DMS153 treated with DMSO at 0.1 percent for 48 hours (cell line): ENCODE measurements at regions not wholly inside any gene's neighbourhood (a gene's known extent, or its start where the extent isn't known, plus 50 kb on each side); places are given as distances from the start of the nearest gene placed in this dataset.
"Not testable (repeated sequence)": the region's sequence is repeated elsewhere in the genome, so short reads cannot be mapped to it uniquely, and the experiment has no call there.

Experiments
- DNase-seq: peaks from one replicate; lab custom pipeline; 2025; ENCODE audit not compliant: unreplicated experiment; lab: John Stamatoyannopoulos, UW

DNA sequence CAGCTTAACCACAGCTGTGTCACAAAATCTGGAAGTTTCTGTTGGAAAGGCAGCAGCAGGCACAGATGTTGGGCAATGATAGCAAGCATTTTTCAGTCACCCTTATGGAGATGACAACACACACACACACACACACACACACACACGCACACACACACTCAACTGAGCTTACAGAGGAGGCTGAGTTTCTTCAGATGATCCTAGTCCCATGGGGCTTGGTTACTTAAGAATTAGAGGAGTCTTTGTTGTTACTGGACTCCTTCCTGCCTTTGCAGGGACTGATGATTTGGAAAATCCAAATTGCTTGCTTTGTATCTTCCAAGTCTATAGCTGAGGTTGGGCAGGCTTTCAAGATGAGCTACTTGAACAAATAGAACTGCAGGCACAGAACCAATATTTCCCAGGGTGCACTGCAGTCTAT is 740.1 kb upstream of the PITX2 start:
- no peak for DNase-seq

GRCh38 chr4:111377880-111378279 is 755.0 kb upstream of the PITX2 start:
- DNase-seq = not testable (repeated sequence)

GRCh38 chr4:111388561-111388960 is 756.7 kb upstream of the FAM241A start:
- DNase-seq = no peak

- no peak for DNase-seq
Observed at GRCh38 chr4:111391829-111392228, 753.4 kb upstream of the FAM241A start.

DNA sequence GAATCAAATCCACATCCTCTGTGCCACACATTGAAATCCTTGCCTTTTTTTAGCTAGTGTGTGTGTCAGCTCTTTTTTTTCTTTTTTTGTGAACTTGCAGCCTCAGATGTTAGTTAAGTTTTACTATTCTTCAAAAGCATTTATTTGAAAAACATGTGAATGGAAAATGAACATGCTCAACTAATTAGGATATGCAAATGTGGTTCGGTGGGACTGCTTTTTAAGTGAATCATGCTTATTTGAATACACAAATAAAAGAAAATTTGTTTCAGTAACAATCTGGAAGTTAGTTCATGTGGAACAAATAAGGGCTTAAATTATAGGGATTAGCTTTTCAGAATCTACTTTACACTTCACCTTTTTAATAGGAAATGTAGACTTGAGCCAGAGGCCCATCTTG is 751.5 kb upstream of the FAM241A start:
- DNase-seq = no peak

DNA sequence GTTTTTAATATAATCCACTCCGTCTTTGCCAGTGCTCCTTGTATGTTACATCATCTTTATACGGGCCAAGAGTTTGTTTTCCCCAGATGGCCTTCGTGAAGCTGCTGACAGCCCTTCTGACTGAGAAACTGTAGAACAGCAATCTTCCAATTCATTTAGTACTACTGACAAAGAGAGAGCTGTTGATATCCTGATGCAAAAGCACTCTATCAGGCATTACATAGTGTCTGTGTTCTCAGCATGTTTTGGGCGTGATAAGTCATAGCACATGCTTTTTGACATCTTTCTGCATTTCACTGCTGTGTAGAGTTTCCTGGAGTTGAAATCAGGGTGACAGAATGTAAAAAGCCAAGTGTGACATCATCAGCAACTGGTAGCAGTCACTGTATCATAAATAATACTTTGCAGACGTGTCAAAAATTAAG is 746.3 kb upstream of the FAM241A start:
- no peak for DNase-seq

DNA sequence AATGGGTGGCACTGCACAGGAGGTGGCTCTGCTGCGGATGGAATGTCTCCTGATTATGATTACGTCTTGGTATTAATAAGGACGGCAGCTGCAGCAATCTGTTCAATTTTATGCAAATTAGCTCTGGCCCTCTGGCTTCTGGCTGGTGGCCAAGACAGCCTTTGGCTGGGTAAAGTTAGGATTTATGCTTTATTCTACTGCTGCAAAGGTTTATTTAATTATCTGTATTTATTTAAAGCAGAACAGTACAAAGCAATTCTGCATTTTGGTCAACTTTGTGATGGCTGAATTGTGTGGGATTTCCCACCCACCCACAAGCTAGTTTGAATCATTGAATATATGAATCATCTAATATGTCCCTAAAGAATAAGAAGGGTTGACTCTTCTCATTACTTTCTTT is 745.6 kb upstream of the FAM241A start:
- no peak for DNase-seq

GRCh38 chr4:111400741-111401140 is 744.5 kb upstream of the FAM241A start:
- DNase-seq = peak; percentile 84

GRCh38 chr4:111404673-111405072 is 740.6 kb upstream of the FAM241A start:
- no peak for DNase-seq

DNA sequence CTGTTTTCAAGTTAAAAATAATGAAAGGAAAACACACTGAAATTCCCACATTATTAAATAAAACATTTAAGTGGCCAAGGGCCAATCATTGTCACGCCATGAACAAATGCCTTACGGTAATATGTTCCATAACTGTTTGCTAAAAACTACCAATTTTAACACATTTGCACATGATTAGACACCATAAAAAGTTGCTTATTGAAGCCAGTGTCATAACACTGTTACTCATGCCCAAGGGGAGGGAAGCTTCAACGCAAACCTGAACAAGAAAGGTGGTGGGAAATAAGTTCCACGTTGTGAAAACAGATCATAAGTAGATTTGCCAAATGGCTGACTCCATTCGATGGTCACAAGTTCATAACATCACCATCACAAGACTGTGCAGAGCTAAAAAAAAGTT is 739.3 kb upstream of the FAM241A start:
- DNase-seq = no peak

DNA sequence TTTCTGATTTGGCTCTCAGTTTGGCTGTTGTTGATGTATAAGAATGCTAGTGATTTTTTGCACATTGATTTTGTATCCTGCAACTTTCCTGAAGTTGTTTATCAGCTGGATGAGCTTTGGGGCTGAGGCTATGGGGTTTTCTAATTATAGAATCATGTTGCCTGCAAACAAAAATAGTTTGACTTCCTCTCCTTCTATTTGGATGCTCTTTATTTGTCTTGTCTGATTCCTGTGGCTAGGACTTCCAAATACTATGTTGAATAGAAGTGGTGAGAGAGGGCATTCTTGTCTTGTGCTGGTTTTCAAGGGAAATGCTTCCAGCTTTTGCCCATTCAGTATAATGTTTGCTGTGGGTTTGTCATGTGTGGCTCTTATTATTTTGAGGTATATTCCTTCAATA is 734.7 kb upstream of the FAM241A start:
- DNase-seq = no peak

DNA sequence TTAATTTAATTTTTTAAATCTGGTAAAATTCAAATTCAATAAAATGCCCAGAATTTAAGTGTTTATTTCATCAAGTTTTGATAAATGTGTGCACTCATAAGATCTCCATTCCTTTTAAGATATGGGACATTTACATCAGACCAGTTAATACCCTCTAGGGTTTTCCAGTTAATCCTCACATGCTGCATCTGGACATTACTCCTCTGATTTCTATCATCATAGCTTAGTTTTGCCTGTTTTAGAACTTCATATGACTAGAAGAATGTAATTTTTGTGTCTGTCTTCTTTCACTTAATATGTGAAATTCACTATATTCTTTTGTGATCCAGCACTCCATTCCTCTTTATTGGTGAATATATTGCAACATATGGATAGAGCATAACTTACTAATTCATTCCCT is 727.7 kb upstream of the FAM241A start:
- DNase-seq = no peak

GRCh38 chr4:111433441-111433840 is 711.8 kb upstream of the FAM241A start:
- DNase-seq = no peak

- no peak for DNase-seq
Observed at GRCh38 chr4:111434586-111434985, 710.7 kb upstream of the FAM241A start.

DNA sequence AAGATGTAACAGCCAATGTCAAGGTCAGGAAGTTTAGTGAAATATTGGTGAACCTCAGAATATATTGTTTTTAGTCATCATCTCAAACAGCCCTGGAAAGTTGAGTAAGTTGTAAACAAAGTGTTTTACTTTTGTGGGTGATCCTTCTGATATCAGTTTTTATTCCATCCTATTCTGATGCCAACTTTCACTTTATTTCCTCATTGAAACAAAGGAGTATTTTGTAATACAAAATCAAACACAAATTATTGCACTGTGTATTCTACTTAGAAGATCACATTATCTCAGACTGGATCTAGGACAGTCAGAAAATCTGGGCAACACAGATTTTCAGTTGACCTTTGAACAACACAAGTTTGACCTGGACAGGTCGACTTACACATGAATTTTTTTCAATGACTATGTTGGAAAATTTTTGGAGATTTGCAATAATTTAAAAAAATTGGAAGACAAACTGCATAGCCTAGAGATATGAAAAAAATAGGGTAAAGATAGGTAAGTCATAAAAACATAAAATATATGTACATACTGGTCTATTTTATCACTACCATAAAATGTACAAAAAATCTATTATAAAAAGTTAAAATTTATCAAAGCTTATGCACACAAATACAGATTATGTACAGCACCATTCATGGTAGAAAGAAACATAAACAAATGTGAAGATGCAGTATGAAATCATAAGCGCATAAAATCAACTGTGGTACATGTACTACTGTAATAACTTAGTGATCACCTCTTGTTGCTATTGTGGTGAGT is 709.1 kb upstream of the FAM241A start:
- DNase-seq = no peak

DNA sequence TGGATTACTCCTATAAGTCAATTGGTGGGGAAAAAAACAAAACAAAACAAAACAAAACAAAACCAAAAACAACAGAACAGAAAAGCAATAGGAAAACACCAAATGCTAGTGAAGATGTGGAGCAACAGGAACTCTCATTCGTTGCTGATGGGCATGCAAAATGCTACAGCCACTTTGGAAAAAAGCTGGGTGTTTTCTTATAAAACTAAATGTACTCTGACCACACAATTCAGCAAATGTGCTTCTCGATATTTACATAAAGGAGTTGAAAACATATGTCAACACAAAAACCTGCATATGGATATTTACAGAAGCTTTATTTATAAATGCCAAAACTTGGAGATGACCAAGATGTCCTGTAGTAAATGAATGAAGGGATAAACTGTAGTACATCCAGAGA is 703.6 kb upstream of the FAM241A start:
- DNase-seq = no peak

DNA sequence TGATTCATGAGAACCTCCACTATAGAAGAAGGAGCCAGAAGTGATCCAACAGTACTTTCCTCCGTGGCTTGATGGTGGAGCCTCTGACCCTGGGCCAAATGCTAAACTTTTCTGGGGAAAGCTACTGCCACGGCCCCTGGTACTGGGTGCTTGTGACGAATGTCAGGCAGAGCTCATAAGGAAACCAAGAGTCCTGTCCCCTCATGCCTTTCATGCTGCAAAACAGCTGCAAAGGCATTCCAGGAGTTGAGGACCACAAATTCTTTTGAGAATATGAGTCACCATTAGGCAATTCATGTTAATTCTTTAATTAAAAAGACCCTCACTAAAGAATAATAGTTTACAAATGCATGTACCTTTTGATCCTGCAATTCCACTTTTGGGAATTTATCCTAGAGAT is 700.4 kb upstream of the FAM241A start:
- DNase-seq = not testable (repeated sequence)

DNA sequence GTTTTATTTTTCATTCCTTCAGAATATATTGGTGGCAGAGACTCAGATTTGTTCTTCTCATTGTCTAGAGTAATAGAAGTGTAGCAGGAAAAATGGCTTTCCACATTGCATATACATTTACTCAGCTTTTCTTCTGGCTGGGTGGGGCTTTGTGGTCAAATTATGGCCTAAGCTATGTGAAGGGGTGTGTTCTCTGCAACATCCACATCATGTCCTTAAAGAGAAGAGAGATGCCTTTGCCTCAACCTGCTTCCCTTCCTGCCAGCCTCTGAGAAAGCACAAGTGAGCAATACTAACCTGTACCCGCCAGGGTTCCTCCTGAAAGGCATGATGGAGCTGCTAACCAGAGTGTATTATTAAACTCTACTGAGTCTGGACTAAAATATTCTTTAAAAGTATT is 695.6 kb upstream of the FAM241A start:
- no peak for DNase-seq

DNA sequence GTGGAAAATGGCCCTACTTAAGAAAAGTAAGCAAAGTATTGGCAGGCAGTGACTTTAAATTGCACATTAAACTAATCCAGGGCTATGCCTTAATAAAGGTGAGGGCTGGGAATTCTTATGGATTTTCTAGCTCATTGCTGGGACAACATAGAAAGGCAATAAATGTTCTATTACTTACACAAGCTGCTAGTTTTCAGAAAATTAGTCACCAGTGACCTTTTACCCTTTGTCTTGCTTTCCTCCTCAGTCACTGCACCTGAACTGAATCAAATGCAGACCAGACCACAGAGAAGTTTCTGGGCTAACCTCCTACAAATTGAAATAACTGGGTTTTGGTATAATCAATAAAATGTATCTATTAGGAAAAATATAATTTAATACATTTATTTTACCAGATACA is 694.4 kb upstream of the FAM241A start:
- no peak for DNase-seq

- DNase-seq = no peak
Observed at GRCh38 chr4:111453216-111453615, 692.0 kb upstream of the FAM241A start.

GRCh38 chr4:111454961-111455360 is 690.3 kb upstream of the FAM241A start:
- no peak for DNase-seq

DNA sequence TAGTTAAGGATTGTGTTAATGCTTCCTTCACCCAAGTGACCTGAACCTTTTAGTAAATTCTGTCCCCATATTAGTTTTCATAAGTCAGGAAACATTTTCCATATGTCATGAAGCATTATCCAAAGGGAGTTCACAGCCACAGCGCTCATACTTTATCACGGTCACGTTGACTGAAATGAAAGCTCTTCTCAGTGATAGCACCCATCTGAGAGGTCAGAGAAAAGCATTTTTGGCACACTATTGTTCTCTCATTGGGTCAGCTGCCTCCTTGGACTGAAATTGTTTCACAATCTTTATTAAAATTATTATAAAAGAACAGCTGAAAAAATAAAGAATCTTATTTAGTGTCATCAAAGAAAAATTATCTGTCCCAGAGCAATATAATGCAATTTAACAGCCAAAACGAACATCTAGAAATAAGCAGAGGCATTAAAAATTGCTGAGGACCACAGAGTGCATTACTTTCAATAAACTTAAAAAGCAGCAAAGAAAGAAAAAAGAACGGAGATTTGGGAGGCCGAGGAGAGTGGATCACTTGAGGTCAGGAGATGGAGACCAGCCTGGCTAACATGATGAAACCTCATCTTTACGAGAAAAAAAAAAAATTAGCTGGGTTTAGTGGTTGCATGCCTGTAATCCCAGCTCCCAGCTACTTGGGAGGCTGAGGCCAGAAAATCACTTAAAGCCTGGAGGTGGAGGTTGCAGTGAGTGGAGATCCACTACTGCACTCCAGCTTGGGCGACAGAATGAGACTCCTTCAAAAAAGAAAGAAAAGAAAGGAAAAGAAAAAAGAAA is 680.8 kb upstream of the FAM241A start:
- DNase-seq = no peak
